HEK293 (cell line): ENCODE measurements at regions not wholly inside any gene's neighbourhood (a gene's known extent, or its start where the extent isn't known, plus 50 kb on each side); places are given as distances from the start of the nearest gene placed in this dataset.
A peak's percentile ranks its signal among the peaks of the same experiment; 100 is the strongest.

Experiments used
- GLI2 ChIP-seq: fragments of 450-650 bp; formaldehyde crosslinking; IDR thresholded peaks from 2 replicates; pipeline ENCODE4; 2017; ENCODE audit warnings: missing biosample characterization, missing genetic modification characterization, low read depth, borderline replicate concordance
- GLIS2 ChIP-seq: fragments of 450-650 bp; formaldehyde crosslinking; IDR thresholded peaks from 2 replicates; pipeline ENCODE4 v1.5.1; 2016; ENCODE audit warnings: missing biosample characterization, missing genetic modification characterization
- MYNN ChIP-seq: fragments of 450-650 bp; formaldehyde crosslinking; IDR thresholded peaks from 2 replicates; pipeline ENCODE4 v1.5.1; 2016; ENCODE audit warnings: missing biosample characterization, missing genetic modification characterization, borderline replicate concordance
- SALL2 ChIP-seq: fragments of 450-650 bp; formaldehyde crosslinking; IDR thresholded peaks from 2 replicates; pipeline ENCODE4 v1.5.0; 2017; ENCODE audit warnings: missing biosample characterization, mild to moderate bottlenecking, missing genetic modification characterization, borderline replicate concordance
- SCRT1 ChIP-seq: fragments of 450-650 bp; formaldehyde crosslinking; IDR thresholded peaks from 2 replicates; pipeline ENCODE4 v1.5.1; 2016; ENCODE audit warnings: missing biosample characterization, missing genetic modification characterization, borderline replicate concordance
- ZNF10 ChIP-seq: fragments of 450-650 bp; formaldehyde crosslinking; IDR thresholded peaks from 2 replicates; pipeline ENCODE4 v1.5.1; 2017; ENCODE audit warnings: missing biosample characterization, missing genetic modification characterization
- ZNF112 ChIP-seq: fragments of 450-650 bp; formaldehyde crosslinking; IDR thresholded peaks from 2 replicates; pipeline ENCODE4 v1.5.0; 2017; ENCODE audit warnings: missing biosample characterization, missing genetic modification characterization
- ZNF239 ChIP-seq: fragments of 450-650 bp; formaldehyde crosslinking; IDR thresholded peaks from 2 replicates; pipeline ENCODE4 v1.5.1; 2016; ENCODE audit warnings: missing biosample characterization, missing genetic modification characterization
- ZNF404 ChIP-seq: fragments of 450-650 bp; formaldehyde crosslinking; IDR thresholded peaks from 2 replicates; pipeline ENCODE4 v1.5.1; 2017; ENCODE audit warnings: missing biosample characterization, missing genetic modification characterization
- ZNF473 ChIP-seq: fragments of 450-650 bp; formaldehyde crosslinking; IDR thresholded peaks from 2 replicates; pipeline ENCODE4 v1.5.1; 2017; ENCODE audit warnings: missing biosample characterization, missing genetic modification characterization
- ZNF660 ChIP-seq: fragments of 450-650 bp; IDR thresholded peaks from 2 replicates; pipeline ENCODE4 v1.5.1; 2018; ENCODE audit warnings: missing biosample characterization, mild to moderate bottlenecking, missing genetic modification characterization
- ZNF707 ChIP-seq: fragments of 450-650 bp; formaldehyde crosslinking; IDR thresholded peaks from 2 replicates; pipeline ENCODE4 v1.5.1; 2016; ENCODE audit warnings: missing biosample characterization, missing genetic modification characterization
- TF ChIP-seq, protein P1 (sequence below): fragments of 450-650 bp; formaldehyde crosslinking; IDR thresholded peaks from 2 replicates; pipeline ENCODE4 v1.5.1; 2017; ENCODE audit warnings: missing biosample characterization, mild to moderate bottlenecking, missing genetic modification characterization, moderate library complexity
- TF ChIP-seq, protein P2 (sequence below): fragments of 450-650 bp; formaldehyde crosslinking; IDR thresholded peaks from 2 replicates; pipeline ENCODE4 v1.5.1; 2017; ENCODE audit warnings: missing biosample characterization, missing genetic modification characterization
- TF ChIP-seq, protein P3 (sequence below): fragments of 450-650 bp; formaldehyde crosslinking; IDR thresholded peaks from 2 replicates; pipeline ENCODE4 v1.5.1; 2016; ENCODE audit warnings: missing biosample characterization, missing genetic modification characterization
- TF ChIP-seq, protein P4 (sequence below): fragments of 450-650 bp; formaldehyde crosslinking; IDR thresholded peaks from 2 replicates; pipeline ENCODE4 v1.5.1; 2016; ENCODE audit warnings: missing biosample characterization, missing genetic modification characterization
- TF ChIP-seq, protein P5 (sequence below): fragments of 450-650 bp; formaldehyde crosslinking; IDR thresholded peaks from 2 replicates; pipeline ENCODE4 v1.5.1; 2016; ENCODE audit warnings: missing biosample characterization, missing genetic modification characterization
- TF ChIP-seq, protein P6 (sequence below): fragments of 450-650 bp; formaldehyde crosslinking; IDR thresholded peaks from 2 replicates; pipeline ENCODE4 v1.5.1; 2016; ENCODE audit warnings: missing biosample characterization, missing genetic modification characterization
- TF ChIP-seq, protein P7 (sequence below): fragments of 450-650 bp; formaldehyde crosslinking; IDR thresholded peaks from 2 replicates; pipeline ENCODE4 v1.5.1; 2016; ENCODE audit warnings: missing biosample characterization, missing genetic modification characterization

DNA sequence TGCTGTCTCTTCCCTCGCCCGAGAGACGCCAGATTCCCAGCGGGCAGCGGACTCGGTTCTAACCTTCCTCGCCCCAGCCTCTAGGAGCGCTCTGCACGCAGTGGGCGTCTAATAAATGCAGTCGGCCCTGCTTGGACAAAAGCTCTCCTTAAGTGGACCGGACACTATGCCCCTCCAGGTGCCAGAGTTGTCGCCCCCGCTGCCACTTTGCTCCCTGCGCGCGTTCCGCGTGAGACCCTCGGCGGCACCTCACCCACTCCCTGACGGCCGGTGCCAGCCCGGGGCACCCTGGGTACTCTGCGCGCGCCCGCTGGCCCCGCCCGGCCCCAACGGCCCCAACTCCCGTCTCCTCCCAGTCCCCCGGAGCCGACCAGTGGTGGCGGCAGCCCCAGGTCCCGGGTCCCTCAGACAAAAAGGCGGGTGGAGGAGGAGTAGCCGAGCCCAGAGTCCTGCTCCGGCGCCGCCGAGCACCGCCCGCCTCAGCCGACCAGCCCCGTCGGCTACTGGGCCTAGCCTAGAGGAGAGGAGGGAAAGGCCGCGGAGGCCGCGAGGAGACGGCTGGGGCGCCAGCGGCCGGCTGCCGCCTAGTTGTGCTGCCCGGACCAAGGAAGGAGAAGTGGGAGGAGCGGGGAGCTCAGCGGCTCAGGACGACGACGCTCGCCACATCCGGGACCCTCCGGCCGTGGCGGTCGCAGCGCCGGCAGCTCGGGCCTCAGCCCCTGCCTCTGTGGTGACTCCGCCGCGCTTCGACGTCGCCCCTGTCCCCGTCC is 123.0 kb downstream of the GOSR1 start (continued):
- TF ChIP-seq, protein P1, sequence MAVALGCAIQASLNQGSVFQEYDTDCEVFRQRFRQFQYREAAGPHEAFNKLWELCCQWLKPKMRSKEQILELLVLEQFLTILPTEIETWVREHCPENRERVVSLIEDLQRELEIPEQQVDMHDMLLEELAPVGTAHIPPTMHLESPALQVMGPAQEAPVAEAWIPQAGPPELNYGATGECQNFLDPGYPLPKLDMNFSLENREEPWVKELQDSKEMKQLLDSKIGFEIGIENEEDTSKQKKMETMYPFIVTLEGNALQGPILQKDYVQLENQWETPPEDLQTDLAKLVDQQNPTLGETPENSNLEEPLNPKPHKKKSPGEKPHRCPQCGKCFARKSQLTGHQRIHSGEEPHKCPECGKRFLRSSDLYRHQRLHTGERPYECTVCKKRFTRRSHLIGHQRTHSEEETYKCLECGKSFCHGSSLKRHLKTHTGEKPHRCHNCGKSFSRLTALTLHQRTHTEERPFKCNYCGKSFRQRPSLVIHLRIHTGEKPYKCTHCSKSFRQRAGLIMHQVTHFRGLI (tag by site-specific recombination): no peak
- no peak for TF ChIP-seq SALL2 (tag by site-specific recombination)
- TF ChIP-seq, protein P2, sequence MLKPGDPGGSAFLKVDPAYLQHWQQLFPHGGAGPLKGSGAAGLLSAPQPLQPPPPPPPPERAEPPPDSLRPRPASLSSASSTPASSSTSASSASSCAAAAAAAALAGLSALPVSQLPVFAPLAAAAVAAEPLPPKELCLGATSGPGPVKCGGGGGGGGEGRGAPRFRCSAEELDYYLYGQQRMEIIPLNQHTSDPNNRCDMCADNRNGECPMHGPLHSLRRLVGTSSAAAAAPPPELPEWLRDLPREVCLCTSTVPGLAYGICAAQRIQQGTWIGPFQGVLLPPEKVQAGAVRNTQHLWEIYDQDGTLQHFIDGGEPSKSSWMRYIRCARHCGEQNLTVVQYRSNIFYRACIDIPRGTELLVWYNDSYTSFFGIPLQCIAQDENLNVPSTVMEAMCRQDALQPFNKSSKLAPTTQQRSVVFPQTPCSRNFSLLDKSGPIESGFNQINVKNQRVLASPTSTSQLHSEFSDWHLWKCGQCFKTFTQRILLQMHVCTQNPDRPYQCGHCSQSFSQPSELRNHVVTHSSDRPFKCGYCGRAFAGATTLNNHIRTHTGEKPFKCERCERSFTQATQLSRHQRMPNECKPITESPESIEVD (tag by site-specific recombination): no peak
- no peak for TF ChIP-seq ZNF707 (tag by site-specific recombination)
- TF ChIP-seq ZNF10: no peak
- TF ChIP-seq, protein P3, sequence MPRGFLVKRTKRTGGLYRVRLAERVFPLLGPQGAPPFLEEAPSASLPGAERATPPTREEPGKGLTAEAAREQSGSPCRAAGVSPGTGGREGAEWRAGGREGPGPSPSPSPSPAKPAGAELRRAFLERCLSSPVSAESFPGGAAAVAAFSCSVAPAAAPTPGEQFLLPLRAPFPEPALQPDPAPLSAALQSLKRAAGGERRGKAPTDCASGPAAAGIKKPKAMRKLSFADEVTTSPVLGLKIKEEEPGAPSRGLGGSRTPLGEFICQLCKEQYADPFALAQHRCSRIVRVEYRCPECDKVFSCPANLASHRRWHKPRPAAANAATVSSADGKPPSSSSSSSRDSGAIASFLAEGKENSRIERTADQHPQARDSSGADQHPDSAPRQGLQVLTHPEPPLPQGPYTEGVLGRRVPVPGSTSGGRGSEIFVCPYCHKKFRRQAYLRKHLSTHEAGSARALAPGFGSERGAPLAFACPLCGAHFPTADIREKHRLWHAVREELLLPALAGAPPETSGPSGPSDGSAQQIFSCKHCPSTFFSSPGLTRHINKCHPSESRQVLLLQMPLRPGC: peak; percentile 44; the same call in 1 of the 2 replicates
- TF ChIP-seq, protein P4, sequence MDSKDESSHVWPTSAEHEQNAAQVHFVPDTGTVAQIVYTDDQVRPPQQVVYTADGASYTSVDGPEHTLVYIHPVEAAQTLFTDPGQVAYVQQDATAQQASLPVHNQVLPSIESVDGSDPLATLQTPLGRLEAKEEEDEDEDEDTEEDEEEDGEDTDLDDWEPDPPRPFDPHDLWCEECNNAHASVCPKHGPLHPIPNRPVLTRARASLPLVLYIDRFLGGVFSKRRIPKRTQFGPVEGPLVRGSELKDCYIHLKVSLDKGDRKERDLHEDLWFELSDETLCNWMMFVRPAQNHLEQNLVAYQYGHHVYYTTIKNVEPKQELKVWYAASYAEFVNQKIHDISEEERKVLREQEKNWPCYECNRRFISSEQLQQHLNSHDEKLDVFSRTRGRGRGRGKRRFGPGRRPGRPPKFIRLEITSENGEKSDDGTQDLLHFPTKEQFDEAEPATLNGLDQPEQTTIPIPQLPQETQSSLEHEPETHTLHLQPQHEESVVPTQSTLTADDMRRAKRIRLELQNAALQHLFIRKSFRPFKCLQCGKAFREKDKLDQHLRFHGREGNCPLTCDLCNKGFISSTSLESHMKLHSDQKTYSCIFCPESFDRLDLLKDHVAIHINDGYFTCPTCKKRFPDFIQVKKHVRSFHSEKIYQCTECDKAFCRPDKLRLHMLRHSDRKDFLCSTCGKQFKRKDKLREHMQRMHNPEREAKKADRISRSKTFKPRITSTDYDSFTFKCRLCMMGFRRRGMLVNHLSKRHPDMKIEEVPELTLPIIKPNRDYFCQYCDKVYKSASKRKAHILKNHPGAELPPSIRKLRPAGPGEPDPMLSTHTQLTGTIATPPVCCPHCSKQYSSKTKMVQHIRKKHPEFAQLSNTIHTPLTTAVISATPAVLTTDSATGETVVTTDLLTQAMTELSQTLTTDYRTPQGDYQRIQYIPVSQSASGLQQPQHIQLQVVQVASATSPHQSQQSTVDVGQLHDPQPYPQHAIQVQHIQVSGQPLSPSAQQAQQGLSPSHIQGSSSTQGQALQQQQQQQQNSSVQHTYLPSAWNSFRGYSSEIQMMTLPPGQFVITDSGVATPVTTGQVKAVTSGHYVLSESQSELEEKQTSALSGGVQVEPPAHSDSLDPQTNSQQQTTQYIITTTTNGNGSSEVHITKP (tag by site-specific recombination): peak; percentile 80
- no peak for TF ChIP-seq MYNN (tag by site-specific recombination)
- TF ChIP-seq SCRT1: no peak
- peak; percentile 82 for TF ChIP-seq ZNF660 (tag by site-specific recombination)
- no peak for TF ChIP-seq ZNF112 (tag by site-specific recombination)
- TF ChIP-seq, protein P5, sequence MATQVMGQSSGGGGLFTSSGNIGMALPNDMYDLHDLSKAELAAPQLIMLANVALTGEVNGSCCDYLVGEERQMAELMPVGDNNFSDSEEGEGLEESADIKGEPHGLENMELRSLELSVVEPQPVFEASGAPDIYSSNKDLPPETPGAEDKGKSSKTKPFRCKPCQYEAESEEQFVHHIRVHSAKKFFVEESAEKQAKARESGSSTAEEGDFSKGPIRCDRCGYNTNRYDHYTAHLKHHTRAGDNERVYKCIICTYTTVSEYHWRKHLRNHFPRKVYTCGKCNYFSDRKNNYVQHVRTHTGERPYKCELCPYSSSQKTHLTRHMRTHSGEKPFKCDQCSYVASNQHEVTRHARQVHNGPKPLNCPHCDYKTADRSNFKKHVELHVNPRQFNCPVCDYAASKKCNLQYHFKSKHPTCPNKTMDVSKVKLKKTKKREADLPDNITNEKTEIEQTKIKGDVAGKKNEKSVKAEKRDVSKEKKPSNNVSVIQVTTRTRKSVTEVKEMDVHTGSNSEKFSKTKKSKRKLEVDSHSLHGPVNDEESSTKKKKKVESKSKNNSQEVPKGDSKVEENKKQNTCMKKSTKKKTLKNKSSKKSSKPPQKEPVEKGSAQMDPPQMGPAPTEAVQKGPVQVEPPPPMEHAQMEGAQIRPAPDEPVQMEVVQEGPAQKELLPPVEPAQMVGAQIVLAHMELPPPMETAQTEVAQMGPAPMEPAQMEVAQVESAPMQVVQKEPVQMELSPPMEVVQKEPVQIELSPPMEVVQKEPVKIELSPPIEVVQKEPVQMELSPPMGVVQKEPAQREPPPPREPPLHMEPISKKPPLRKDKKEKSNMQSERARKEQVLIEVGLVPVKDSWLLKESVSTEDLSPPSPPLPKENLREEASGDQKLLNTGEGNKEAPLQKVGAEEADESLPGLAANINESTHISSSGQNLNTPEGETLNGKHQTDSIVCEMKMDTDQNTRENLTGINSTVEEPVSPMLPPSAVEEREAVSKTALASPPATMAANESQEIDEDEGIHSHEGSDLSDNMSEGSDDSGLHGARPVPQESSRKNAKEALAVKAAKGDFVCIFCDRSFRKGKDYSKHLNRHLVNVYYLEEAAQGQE (tag by site-specific recombination): no peak
- no peak for TF ChIP-seq GLI2
- TF ChIP-seq, protein P6, sequence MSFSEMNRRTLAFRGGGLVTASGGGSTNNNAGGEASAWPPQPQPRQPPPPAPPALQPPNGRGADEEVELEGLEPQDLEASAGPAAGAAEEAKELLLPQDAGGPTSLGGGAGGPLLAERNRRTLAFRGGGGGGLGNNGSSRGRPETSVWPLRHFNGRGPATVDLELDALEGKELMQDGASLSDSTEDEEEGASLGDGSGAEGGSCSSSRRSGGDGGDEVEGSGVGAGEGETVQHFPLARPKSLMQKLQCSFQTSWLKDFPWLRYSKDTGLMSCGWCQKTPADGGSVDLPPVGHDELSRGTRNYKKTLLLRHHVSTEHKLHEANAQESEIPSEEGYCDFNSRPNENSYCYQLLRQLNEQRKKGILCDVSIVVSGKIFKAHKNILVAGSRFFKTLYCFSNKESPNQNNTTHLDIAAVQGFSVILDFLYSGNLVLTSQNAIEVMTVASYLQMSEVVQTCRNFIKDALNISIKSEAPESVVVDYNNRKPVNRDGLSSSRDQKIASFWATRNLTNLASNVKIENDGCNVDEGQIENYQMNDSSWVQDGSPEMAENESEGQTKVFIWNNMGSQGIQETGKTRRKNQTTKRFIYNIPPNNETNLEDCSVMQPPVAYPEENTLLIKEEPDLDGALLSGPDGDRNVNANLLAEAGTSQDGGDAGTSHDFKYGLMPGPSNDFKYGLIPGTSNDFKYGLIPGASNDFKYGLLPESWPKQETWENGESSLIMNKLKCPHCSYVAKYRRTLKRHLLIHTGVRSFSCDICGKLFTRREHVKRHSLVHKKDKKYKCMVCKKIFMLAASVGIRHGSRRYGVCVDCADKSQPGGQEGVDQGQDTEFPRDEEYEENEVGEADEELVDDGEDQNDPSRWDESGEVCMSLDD (tag by site-specific recombination): peak; percentile 88
- no peak for TF ChIP-seq ZNF404 (tag by site-specific recombination)
- TF ChIP-seq ZNF239 (tag by site-specific recombination): no peak
- TF ChIP-seq, protein P7, sequence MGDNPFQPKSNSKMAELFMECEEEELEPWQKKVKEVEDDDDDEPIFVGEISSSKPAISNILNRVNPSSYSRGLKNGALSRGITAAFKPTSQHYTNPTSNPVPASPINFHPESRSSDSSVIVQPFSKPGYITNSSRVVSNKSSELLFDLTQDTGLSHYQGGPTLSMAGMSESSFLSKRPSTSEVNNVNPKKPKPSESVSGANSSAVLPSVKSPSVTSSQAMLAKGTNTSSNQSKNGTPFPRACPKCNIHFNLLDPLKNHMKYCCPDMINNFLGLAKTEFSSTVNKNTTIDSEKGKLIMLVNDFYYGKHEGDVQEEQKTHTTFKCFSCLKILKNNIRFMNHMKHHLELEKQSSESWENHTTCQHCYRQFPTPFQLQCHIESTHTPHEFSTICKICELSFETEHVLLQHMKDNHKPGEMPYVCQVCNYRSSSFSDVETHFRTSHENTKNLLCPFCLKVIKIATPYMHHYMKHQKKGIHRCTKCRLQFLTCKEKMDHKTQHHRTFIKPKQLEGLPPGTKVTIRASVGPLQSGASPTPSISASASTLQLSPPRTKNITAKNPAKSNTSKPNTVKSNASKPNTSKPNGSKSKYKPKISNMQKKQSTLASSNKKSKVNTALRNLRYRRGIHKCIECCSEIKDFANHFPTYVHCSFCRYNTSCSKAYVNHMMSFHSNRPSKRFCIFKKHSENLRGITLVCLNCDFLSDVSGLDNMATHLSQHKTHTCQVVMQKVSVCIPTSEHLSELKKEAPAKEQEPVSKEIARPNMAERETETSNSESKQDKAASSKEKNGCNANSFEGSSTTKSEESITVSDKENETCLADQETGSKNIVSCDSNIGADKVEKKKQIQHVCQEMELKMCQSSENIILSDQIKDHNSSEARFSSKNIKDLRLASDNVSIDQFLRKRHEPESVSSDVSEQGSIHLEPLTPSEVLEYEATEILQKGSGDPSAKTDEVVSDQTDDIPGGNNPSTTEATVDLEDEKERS (tag by site-specific recombination): no peak
- TF ChIP-seq ZNF473 (tag by site-specific recombination): no peak
- TF ChIP-seq GLIS2 (tag by site-specific recombination): peak; percentile 88
